SK-N-SH (cell line): ENCODE measurements at regions not wholly inside any gene's neighbourhood (a gene's known extent, or its start where the extent isn't known, plus 50 kb on each side); places are given as distances from the start of the nearest gene placed in this dataset.

Experiments
- CTCF ChIA-PET: fragments of 300-600, 350-600 bp; formaldehyde crosslinking; extraction: SDS; loops from one replicate; lab custom pipeline; 2021; lab: Yijun Ruan, JAX
- POLR2A ChIA-PET: fragments of 350-600 bp; sonication (Branson Sonifier 250); formaldehyde crosslinking; extraction: SDS; loops from one replicate; lab custom pipeline; 2020; ENCODE audit warnings: antibody characterized with exemption, inconsistent platforms; lab: Yijun Ruan, JAX
- DNase-seq: peaks from one replicate; pipeline ENCODE4 v3.0.0; 2012
- H2AFZ ChIP-seq: fragments of 200-600 bp; sonication (generic); 2 replicates; pipeline ENCODE4 v1.8.1; 2016; ENCODE audit warnings: antibody characterized with exemption, mild to moderate bottlenecking, low read depth
- H3F3A ChIP-seq: fragments of 200-600 bp; sonication (generic); replicated peaks from 2 replicates; pipeline ENCODE3; 2016; ENCODE audit warnings: antibody characterized with exemption, mild to moderate bottlenecking; ENCODE audit not compliant: insufficient read depth
- H3K27ac ChIP-seq, 2 experiments: fragments of 200-500 bp in 1 of 2; fragments of 200-600 bp in 1 of 2; sonication (Bioruptor generic) in 1 of 2; sonication (generic), shearing (Covaris generic) in 1 of 2; 2 replicates each; pipeline versions ENCODE4 v1.5.1 to v1.6.1; 2014 to 2016; ENCODE audit warnings: low read depth in 2 of 2, inconsistent platforms in 1 of 2, low read length in 1 of 2, mild to moderate bottlenecking in 1 of 2, mixed read lengths in 1 of 2
- H3K27me3 ChIP-seq: fragments of 200-600 bp; sonication (generic), shearing (Covaris generic); 2 replicates; pipeline ENCODE4 v1.6.1; 2016; ENCODE audit warnings: mixed run types; ENCODE audit not compliant: insufficient read depth
- H3K36me3 ChIP-seq, 2 experiments: fragments of 200-500 bp in 1 of 2; fragments of 200-600 bp in 1 of 2; sonication (Bioruptor generic) in 1 of 2; sonication (generic) in 1 of 2; replicated peaks in 1 of 2; 2 replicates each; pipeline versions ENCODE3 to v1.5.1; 2014 to 2016; ENCODE audit warnings: low read length in 1 of 2, mild to moderate bottlenecking in 1 of 2; ENCODE audit not compliant: insufficient read depth in 2 of 2, control insufficient read depth in 1 of 2
- H3K4me1 ChIP-seq, 2 experiments: fragments of 200-500 bp in 1 of 2; fragments of 200-600 bp in 1 of 2; sonication (Bioruptor generic) in 1 of 2; sonication (generic), shearing (Covaris generic) in 1 of 2; 2 replicates each; pipeline versions ENCODE4 v1.5.1 to v1.6.1; 2014 to 2016; ENCODE audit warnings: low read depth in 1 of 2, low read length in 1 of 2, mixed run types in 1 of 2; ENCODE audit not compliant: insufficient read depth in 2 of 2, control insufficient read depth in 1 of 2
- H3K4me2 ChIP-seq: fragments of 200-600 bp; sonication (generic), shearing (Covaris generic); 2 replicates; pipeline ENCODE4 v1.6.1; 2017; ENCODE audit warnings: mixed run types
- H3K4me3 ChIP-seq, 2 experiments: fragments of 200-500 bp in 1 of 2; fragments of 200-600 bp in 1 of 2; sonication (Bioruptor generic) in 1 of 2; sonication (generic), shearing (Covaris generic) in 1 of 2; 2 replicates each; pipeline versions ENCODE4 v1.5.1 to v1.8.1; 2014 to 2016; ENCODE audit warnings: low read depth in 2 of 2, inconsistent platforms in 1 of 2, low read length in 1 of 2, mild to moderate bottlenecking in 1 of 2, mixed read lengths in 1 of 2, moderate library complexity in 1 of 2
- H3K79me2 ChIP-seq: fragments of 200-600 bp; sonication (generic); 2 replicates; pipeline ENCODE4 v1.8.1; 2017; ENCODE audit warnings: mild to moderate bottlenecking; ENCODE audit not compliant: insufficient read depth
- H3K9ac ChIP-seq: fragments of 200-600 bp; sonication (generic); 2 replicates; pipeline ENCODE4 v1.6.1; 2017; ENCODE audit warnings: mixed run types
- H3K9me2 ChIP-seq: fragments of 200-600 bp; sonication (generic); 2 replicates; pipeline ENCODE4 v1.6.1; 2017; ENCODE audit warnings: mixed run types
- H3K9me3 ChIP-seq: fragments of 200-600 bp; sonication (generic); 2 replicates; pipeline ENCODE4 v1.6.1; 2017; ENCODE audit warnings: mixed run types, mild to moderate bottlenecking, moderate library complexity
- H4K20me1 ChIP-seq: fragments of 200-600 bp; sonication (generic); 2 replicates; pipeline ENCODE4 v1.6.1; 2017; ENCODE audit warnings: mild to moderate bottlenecking, mixed run types; ENCODE audit not compliant: insufficient read depth
- CTCF ChIP-seq: fragments of 200-600 bp; sonication (generic); IDR thresholded peaks from 2 replicates; pipeline ENCODE4 v1.6.1; 2017; ENCODE audit warnings: antibody characterized with exemption, mild to moderate bottlenecking, moderate library complexity
- FOSL2 ChIP-seq: IDR thresholded peaks from 2 replicates; pipeline ENCODE4 v1.4.0; 2012; ENCODE audit warnings: low read depth, mild to moderate bottlenecking, moderate library complexity, borderline replicate concordance
- FOXJ3 ChIP-seq: sonication (generic); formaldehyde crosslinking; IDR thresholded peaks from 2 replicates; pipeline ENCODE4 v1.5.1; 2020; ENCODE audit warnings: mild to moderate bottlenecking, missing genetic modification reagents
- GABPA ChIP-seq: IDR thresholded peaks from 2 replicates; pipeline ENCODE4 v1.4.0; 2012; ENCODE audit warnings: low read depth, mild to moderate bottlenecking
- GATA2 ChIP-seq: sonication (generic); formaldehyde crosslinking; IDR thresholded peaks from 2 replicates; pipeline ENCODE4 v1.5.0; 2020; ENCODE audit warnings: mild to moderate bottlenecking, missing genetic modification reagents
- IRF3 ChIP-seq: fragments of 150-350 bp; IDR thresholded peaks from 2 replicates; pipeline ENCODE4 v1.6.1; 2016; ENCODE audit warnings: mild to moderate bottlenecking, low read depth, low read length
- JUND ChIP-seq: IDR thresholded peaks from 2 replicates; pipeline ENCODE4 v1.4.0; 2012
- MAX ChIP-seq: IDR thresholded peaks from 2 replicates; pipeline ENCODE4 v1.4.0; 2012; ENCODE audit warnings: low read depth
- MEF2A ChIP-seq: IDR thresholded peaks from 2 replicates; pipeline ENCODE4 v1.4.0; 2012; ENCODE audit warnings: low read depth, borderline replicate concordance
- NRF1 ChIP-seq: IDR thresholded peaks from 2 replicates; pipeline ENCODE4 v1.6.1; 2012; ENCODE audit warnings: low read depth, mild to moderate bottlenecking, low read length
- PBX3 ChIP-seq: IDR thresholded peaks from 2 replicates; pipeline ENCODE4; 2012
- RFX5 ChIP-seq: IDR thresholded peaks from 2 replicates; pipeline ENCODE4 v1.6.1; 2012; ENCODE audit warnings: mild to moderate bottlenecking, improper control_type of control experiment, low read length
- RXRA ChIP-seq: IDR thresholded peaks from 2 replicates; pipeline ENCODE4 v1.4.0; 2012; ENCODE audit warnings: low read depth, mild to moderate bottlenecking, borderline replicate concordance
- SMC3 ChIP-seq: IDR thresholded peaks from 2 replicates; pipeline ENCODE4 v1.6.1; 2012; ENCODE audit warnings: low read depth, low read length, improper control_type of control experiment
- TCF12 ChIP-seq: IDR thresholded peaks from 2 replicates; pipeline ENCODE4 v1.4.0; 2012
- YY1 ChIP-seq: IDR thresholded peaks from 2 replicates; pipeline ENCODE4 v1.4.0; 2012; ENCODE audit warnings: low read depth, mild to moderate bottlenecking
- WGBS: methylation state at CpG from one replicate; pipeline ENCODE4 v1.1.6; 2017; ENCODE audit warnings: low lambda C conversion rate; 5-methylcytosine and 5-hydroxymethylcytosine counted together

- WGBS = 17% methylated on average over 1 of the region's 4 CpGs
- POLR2A ChIA-PET = no interaction called here
- no peaks in the 10 kb centered on the region for H3K4me1 ChIP-seq
- H3K27ac ChIP-seq = no peak overlapping the region
- H3F3A ChIP-seq = no peaks in the 10 kb centered on the region
- H3K27me3 ChIP-seq = no peaks in the 10 kb centered on the region
- H3K9me3 ChIP-seq = no peaks in the 10 kb centered on the region
- H3K4me3 ChIP-seq = no peak overlapping the region
- no peak overlapping the region for H3K9ac ChIP-seq
- no peaks in the 10 kb centered on the region for H3K36me3 ChIP-seq
- H3K9me2 ChIP-seq = no peaks in the 10 kb centered on the region
- CTCF ChIA-PET = no interaction called here
- no peaks in the 10 kb centered on the region for H4K20me1 ChIP-seq
- H2AFZ ChIP-seq = no peak overlapping the region
- DNase-seq = no peak
- TF ChIP-seq FOXJ3 (CRISPR knock-in tag) = no peak
- TF ChIP-seq FOSL2 = no peak
- TF ChIP-seq CTCF = no peak
- H3K79me2 ChIP-seq = no peaks in the 10 kb centered on the region
- H3K4me2 ChIP-seq = no peak overlapping the region
Measured at GRCh38 chr14:38578278-38578681, 322.4 kb upstream of the CLEC14A start.

GRCh38 chr14:38567703-38568102 lies 311.8 kb upstream of the CLEC14A start:
- Histone ChIP-seq H3K9me2 (no peaks in the 10 kb centered on the region), H3K9ac (no peak overlapping the region), H3K27me3 (no peaks in the 10 kb centered on the region), H3K4me1 (no peaks in the 10 kb centered on the region), H3K36me3 (no peaks in the 10 kb centered on the region), H3K4me3 (no peak overlapping the region), H3K4me2 (no peak overlapping the region), H3F3A (no peaks in the 10 kb centered on the region), H3K9me3 (no peaks in the 10 kb centered on the region), H4K20me1 (no peaks in the 10 kb centered on the region), H3K79me2 (no peaks in the 10 kb centered on the region), H3K27ac (no peak overlapping the region), H2AFZ (no peak overlapping the region)
- no peak for TF ChIP-seq PBX3
- TF ChIP-seq RXRA = no peak
- no peak for TF ChIP-seq RFX5
- TF ChIP-seq GABPA = no peak
- no peak for TF ChIP-seq IRF3
- no peak for TF ChIP-seq YY1
- TF ChIP-seq GATA2 (CRISPR knock-in tag) = no peak
- TF ChIP-seq MEF2A = no peak
- no peak for TF ChIP-seq MAX
- TF ChIP-seq CTCF = no peak
- TF ChIP-seq NRF1 = no peak
- TF ChIP-seq FOXJ3 (CRISPR knock-in tag) = no peak
- TF ChIP-seq TCF12 = no peak
- no peak for TF ChIP-seq JUND
- no peak for TF ChIP-seq SMC3
- DNase-seq = no peak
- ChIA-PET POLR2A (no interaction called here), CTCF (no interaction called here)
